IPS-20b (cell line): ENCODE measurements at regions not wholly inside any gene's neighbourhood (a gene's known extent, or its start where the extent isn't known, plus 50 kb on each side); places are given as distances from the start of the nearest gene placed in this dataset.

Source experiments
- H3K27ac ChIP-seq: one replicate; pipeline ENCODE4 v1.5.1; 2013; ENCODE audit warnings: low read length
- H3K27me3 ChIP-seq: 2 replicates; pipeline ENCODE4 v1.6.1; 2013; ENCODE audit warnings: mild to moderate bottlenecking, low read length, inconsistent platforms; ENCODE audit not compliant: insufficient read depth
- H3K36me3 ChIP-seq: 2 replicates; pipeline ENCODE4 v1.6.1; 2013; ENCODE audit warnings: low read depth, mild to moderate bottlenecking, inconsistent platforms, low read length, moderate library complexity; ENCODE audit not compliant: insufficient read depth
- H3K4me1 ChIP-seq: 2 replicates; pipeline ENCODE4 v1.6.1; 2013; ENCODE audit warnings: mild to moderate bottlenecking, control low read depth, inconsistent platforms, low read length, moderate library complexity; ENCODE audit not compliant: insufficient read depth
- H3K4me3 ChIP-seq: 2 replicates; pipeline ENCODE4 v1.5.1; 2013; ENCODE audit warnings: mild to moderate bottlenecking, low read length, inconsistent platforms
- H3K9ac ChIP-seq: 2 replicates; pipeline ENCODE4 v1.6.1; 2013; ENCODE audit warnings: low read depth, mild to moderate bottlenecking, inconsistent platforms, low read length, moderate library complexity
- H3K9me3 ChIP-seq: 2 replicates; pipeline ENCODE4 v1.6.1; 2013; ENCODE audit warnings: mild to moderate bottlenecking, low read depth, low read length, inconsistent platforms; ENCODE audit not compliant: insufficient read depth

DNA sequence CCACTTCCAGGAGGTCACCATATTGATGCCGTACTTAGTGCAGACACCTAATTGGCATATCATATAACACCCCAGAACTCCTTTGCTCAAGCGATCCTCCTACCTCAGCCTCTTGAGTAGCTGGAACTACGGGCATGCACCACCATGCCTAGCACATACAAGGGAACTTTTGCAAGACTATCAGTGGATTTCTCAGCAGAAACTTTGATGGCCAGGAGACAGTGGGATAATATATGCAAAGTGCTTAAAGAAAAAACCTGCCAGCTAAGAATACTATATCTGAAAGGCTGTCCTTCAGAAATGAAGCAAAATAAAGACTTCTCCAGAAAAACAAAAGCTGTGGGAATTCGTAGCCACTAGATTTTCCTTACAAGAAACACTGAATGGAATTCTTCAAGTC is 387.1 kb downstream of the DHX35 start:
- Histone ChIP-seq H3K27ac (no peak overlapping the region), H3K9ac (no peak overlapping the region), H3K27me3 (no peaks in the 10 kb centered on the region), H3K9me3 (peaks cover 6% of the 10 kb centered on the region), H3K4me3 (no peak overlapping the region), H3K4me1 (no peaks in the 10 kb centered on the region), H3K36me3 (no peaks in the 10 kb centered on the region)

DNA sequence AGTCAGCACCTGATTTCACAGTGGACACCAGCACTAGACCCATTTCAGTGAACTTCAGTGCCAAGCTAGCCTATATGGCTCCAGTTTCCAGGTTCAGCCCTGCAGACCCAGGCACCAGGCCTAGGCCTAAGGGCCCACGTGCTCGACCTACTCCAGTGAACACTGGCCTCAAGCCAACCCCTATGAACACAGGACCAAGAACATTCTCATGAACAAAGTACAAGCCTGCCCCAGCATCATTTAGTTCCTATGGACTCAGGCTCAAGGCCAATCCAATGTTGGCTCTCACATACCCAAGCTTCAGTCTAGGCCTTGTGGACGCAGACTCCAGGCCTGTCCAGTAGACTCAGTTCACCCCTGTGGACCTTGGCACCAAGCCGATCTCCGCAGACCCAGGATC is 385.5 kb downstream of the DHX35 start:
- H3K9ac ChIP-seq: no peak overlapping the region
- H3K9me3 ChIP-seq: peaks cover 6% of the 10 kb centered on the region
- no peaks in the 10 kb centered on the region for H3K27me3 ChIP-seq
- no peak overlapping the region for H3K4me3 ChIP-seq
- H3K27ac ChIP-seq: no peak overlapping the region
- no peaks in the 10 kb centered on the region for H3K4me1 ChIP-seq
- H3K36me3 ChIP-seq: no peaks in the 10 kb centered on the region

- Histone ChIP-seq H3K9ac (no peak overlapping the region), H3K4me3 (no peak overlapping the region), H3K36me3 (no peaks in the 10 kb centered on the region), H3K4me1 (no peaks in the 10 kb centered on the region), H3K27me3 (no peaks in the 10 kb centered on the region), H3K9me3 (no peaks in the 10 kb centered on the region), H3K27ac (no peak overlapping the region)
Measured at GRCh38 chr20:39342463-39342862, 380.3 kb downstream of the DHX35 start.

- Histone ChIP-seq H3K36me3 (no peaks in the 10 kb centered on the region), H3K4me3 (no peak overlapping the region), H3K27ac (no peak overlapping the region)
Measured at GRCh38 chr20:39338469-39339376, 376.6 kb downstream of the DHX35 start.

DNA sequence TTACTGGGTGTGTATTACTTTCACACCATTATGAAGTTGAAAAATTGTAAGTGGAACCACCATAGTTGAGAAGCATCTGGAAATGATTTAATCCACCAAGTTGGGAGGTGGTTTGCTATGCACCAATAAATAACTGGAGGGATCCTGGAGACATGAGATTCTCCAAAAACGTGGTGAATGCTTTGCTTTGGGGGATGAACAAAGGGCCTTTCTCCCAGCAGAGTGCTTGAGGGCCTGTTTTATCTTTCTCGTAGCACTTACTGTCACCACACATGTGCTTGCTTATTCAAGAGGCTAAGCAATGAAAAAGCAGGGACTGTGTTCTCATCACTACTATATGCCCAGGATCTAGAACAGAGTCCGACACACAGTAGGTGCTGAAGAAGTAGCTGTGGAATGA is 371.1 kb downstream of the DHX35 start:
- no peaks in the 10 kb centered on the region for H3K36me3 ChIP-seq
- no peak overlapping the region for H3K4me3 ChIP-seq
- H3K9ac ChIP-seq: no peak overlapping the region
- no peaks in the 10 kb centered on the region for H3K27me3 ChIP-seq
- no peak overlapping the region for H3K27ac ChIP-seq
- H3K9me3 ChIP-seq: no peaks in the 10 kb centered on the region
- H3K4me1 ChIP-seq: no peaks in the 10 kb centered on the region

More at GRCh38 chr20:39338469-39339376, 376.6 kb downstream of the DHX35 start:
- Histone ChIP-seq H3K9me3 (no peaks in the 10 kb centered on the region), H3K9ac (no peak overlapping the region), H3K4me1 (no peaks in the 10 kb centered on the region), H3K27me3 (no peaks in the 10 kb centered on the region)

DNA sequence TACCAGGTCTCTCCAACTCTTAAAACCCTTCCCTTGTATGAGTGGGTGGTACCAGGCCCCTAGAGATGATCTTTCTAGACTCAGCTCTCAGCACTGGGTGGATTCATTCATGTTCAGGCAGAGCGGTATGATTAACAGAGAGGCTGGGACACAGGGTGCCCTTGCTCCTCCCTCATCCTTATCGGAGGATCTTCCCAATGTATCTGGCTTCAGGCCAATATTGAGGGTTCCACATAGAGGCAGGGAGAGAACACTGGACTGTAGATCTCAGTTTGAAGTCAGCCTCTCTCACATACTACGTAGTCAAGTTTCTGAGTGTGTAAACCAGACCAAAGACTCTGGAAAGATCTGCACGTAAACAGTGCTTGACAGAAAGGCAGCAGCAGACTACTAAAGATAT is 366.2 kb downstream of the DHX35 start:
- H3K4me1 ChIP-seq: no peaks in the 10 kb centered on the region

GRCh38 chr20:39326050-39326449 is 363.9 kb downstream of the DHX35 start:
- no peaks in the 10 kb centered on the region for H3K9me3 ChIP-seq
- H3K9ac ChIP-seq: no peak overlapping the region
- no peaks in the 10 kb centered on the region for H3K27me3 ChIP-seq
- H3K4me1 ChIP-seq: no peaks in the 10 kb centered on the region
- H3K36me3 ChIP-seq: no peaks in the 10 kb centered on the region
- H3K27ac ChIP-seq: no peak overlapping the region
- no peak overlapping the region for H3K4me3 ChIP-seq

More for the DNA sequence above, 366.2 kb downstream of the DHX35 start:
- Histone ChIP-seq H3K36me3 (no peaks in the 10 kb centered on the region), H3K27ac (no peak overlapping the region), H3K9ac (no peak overlapping the region), H3K9me3 (no peaks in the 10 kb centered on the region), H3K4me3 (no peak overlapping the region), H3K27me3 (no peaks in the 10 kb centered on the region)

DNA sequence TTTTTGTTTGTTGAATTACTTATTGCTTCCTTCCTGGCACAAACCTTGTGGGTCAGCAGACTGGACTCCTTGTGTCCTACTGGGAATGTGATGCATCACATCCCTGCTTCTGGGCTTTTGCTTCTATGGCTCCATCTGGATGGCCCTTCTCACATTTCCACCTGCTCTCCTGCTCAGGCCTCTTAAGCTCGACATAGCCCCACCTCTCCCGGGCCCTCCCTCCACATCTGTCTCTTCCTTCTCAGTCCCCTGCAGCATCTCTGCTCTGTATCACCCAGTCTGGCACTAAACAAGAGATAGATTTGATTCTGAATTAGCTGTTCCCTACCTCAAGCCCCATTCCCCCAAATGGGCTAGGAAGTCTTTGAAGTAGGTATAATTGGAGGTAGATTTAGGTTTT is 356.8 kb downstream of the DHX35 start:
- Histone ChIP-seq H3K4me3 (no peak overlapping the region), H3K27ac (no peak overlapping the region), H3K4me1 (no peaks in the 10 kb centered on the region), H3K36me3 (no peaks in the 10 kb centered on the region), H3K9me3 (no peaks in the 10 kb centered on the region), H3K9ac (no peak overlapping the region), H3K27me3 (no peaks in the 10 kb centered on the region)

- no peak overlapping the region for H3K27ac ChIP-seq
- H3K9ac ChIP-seq: no peak overlapping the region
- no peaks in the 10 kb centered on the region for H3K36me3 ChIP-seq
- no peak overlapping the region for H3K4me3 ChIP-seq
- peaks cover 6% of the 10 kb centered on the region; the same call in 1 of the 2 replicates for H3K4me1 ChIP-seq
- H3K9me3 ChIP-seq: peaks cover 8% of the 10 kb centered on the region; the same call in 1 of the 2 replicates
- H3K27me3 ChIP-seq: no peaks in the 10 kb centered on the region
Measured at GRCh38 chr20:39312676-39313075, 350.5 kb downstream of the DHX35 start.

- Histone ChIP-seq H3K36me3 (no peaks in the 10 kb centered on the region), H3K27me3 (no peaks in the 10 kb centered on the region), H3K9ac (no peak overlapping the region), H3K4me3 (no peak overlapping the region), H3K9me3 (peaks cover 8% of the 10 kb centered on the region; the same call in 1 of the 2 replicates), H3K27ac (no peak overlapping the region), H3K4me1 (peaks cover 6% of the 10 kb centered on the region; the same call in 1 of the 2 replicates)
Measured at GRCh38 chr20:39311851-39312506, 349.8 kb downstream of the DHX35 start.

DNA sequence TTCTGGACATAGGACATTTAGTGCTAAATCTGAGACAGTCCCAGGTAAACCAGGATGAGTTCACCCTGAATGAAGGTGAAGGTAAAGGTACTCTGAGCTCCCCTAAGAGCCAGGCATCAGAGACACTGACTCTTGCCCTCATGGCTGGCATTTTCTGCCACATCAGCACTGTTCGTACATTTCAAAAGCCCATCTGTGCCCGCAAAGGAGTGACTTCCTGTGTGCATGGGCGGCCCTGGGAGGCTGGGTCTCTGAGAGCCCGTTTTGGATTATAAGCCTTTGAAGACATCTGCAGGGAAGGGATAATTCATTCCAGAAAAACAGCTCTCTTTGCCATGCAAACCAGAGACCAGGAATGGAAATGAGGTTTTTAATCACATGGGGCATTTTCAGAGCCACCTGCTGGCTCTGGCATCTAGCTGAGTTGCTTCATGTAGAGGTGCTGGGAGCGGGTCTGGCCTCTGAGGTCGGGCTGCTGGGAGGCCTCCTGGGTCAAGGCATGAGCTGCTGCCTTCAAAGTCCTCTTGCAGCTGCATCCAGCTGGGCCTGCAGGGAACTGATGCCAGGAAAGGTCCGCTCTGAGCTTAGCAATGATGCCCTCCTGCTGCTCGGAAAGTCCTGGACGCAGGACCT is 348.3 kb downstream of the DHX35 start:
- H3K27me3 ChIP-seq: no peaks in the 10 kb centered on the region
- H3K27ac ChIP-seq: no peak overlapping the region
- peaks cover 6% of the 10 kb centered on the region; the same call in 1 of the 2 replicates for H3K4me1 ChIP-seq
- no peaks in the 10 kb centered on the region for H3K36me3 ChIP-seq
- H3K9ac ChIP-seq: no peak overlapping the region
- no peak overlapping the region for H3K4me3 ChIP-seq
- H3K9me3 ChIP-seq: peaks cover 8% of the 10 kb centered on the region; the same call in 1 of the 2 replicates
